ENCODE measurements at regions not wholly inside any gene's neighbourhood (a gene's known extent, or its start where the extent isn't known, plus 50 kb on each side); places are given as distances from the start of the nearest gene placed in this dataset.
A peak's percentile ranks its signal among the peaks of the same experiment; 100 is the strongest.
"Not testable (repeated sequence)": the region's sequence is repeated elsewhere in the genome, so short reads cannot be mapped to it uniquely, and the experiment has no call there.

- not testable (repeated sequence) for DNase-seq
Observed at GRCh38 chr4:127496875-127497274, 135.9 kb upstream of the INTU start.

DNA sequence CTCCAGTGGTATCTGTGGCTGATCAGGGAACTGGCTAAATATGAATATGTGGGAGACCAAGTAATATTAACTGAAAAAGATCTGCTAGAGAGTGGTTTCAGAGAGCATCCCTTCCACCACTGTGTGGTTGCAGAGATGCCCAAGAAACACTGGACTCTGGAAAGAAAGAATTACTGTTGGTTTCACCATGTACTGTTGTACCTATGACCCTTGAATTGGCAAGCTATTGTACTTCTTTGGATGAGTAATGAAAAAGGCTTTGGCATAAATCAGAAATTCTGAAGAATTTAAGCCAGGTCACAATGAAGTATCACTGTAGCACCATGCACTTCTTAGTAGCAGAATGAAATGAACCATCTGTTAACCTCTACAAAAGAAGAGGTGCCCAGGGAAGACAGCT lies 134.4 kb upstream of the INTU start:
- DNase-seq = no peak

- DNase-seq = no peak
Observed at GRCh38 chr4:127500242-127500641, 132.5 kb upstream of the INTU start.

DNA sequence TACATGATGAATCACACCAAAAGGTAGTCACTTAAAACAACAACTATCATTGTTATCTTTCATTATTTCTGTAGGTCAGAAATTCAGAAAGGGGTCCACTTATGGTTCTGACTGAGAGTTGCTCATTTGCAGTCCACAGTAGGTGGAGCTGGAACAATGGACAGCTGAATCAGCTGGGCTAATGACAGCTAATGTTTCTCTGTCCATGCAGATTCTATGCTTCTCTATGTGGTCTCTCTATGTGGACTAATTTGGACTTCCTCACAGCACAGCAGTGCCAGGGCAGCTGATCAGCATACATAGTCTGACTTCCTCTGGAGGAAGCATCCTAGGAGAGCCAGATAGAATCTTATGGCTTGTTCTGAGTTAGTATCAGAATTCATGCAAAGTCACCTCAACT lies 131.7 kb upstream of the INTU start:
- DNase-seq = no peak

DNA sequence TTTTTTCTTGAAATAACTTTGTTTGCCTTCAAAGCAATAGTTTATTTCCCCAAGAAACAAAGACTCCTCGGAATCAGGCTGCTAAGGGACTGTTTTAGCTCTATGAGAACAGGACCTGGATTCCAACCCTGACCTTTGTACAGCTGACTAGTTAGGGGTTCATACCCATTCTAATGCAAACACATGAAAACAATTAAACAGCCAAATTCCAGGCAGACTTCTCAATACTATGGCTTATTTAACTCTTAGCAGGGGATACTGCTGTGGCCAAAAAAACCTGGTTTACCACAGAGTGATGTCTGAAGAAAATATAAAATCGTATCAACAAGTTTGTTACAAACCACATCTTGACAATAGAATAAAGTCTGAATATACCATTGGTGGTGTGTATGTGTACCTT lies 129.6 kb upstream of the INTU start:
- DNase-seq = no peak

DNA sequence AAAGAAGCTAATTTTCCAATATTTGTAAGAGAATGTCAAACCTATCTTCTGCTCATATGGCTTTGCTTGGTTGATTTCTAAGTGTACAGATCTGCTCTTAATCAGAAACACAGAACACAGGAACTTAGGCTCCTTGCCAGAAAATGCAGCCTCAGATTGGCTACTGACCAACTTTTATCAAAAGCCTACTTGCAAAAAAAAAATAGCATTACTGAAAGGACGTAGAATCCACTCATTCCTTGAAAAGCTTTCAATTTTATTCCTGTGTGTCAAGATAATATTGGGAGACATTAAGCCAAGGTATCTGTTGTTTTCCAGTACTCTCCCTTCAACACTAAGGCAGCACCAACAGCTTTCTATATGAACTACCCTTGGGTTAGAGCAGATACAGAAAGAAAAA lies 127.6 kb upstream of the INTU start:
- DNase-seq = peak; percentile 37

GRCh38 chr4:127506283-127506682 lies 126.5 kb upstream of the INTU start:
- no peak for DNase-seq

DNA sequence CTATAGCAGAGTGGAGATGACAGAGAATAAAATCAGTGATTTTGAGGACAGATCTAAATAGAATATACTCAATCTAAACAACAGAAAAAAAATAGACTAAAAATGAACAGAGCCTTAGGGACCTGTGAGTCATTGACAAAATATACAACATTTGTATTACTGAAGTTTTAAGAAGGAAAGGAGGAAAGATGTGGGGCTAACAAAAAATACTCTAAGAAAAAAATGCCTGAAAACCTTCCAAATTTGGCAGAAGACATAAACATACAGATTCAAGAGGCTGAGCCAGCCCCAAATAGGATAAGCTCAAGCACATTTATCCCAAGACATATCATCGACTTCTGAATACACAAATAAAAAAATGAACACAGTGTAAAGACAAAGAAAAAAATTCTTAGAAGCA lies 123.6 kb upstream of the INTU start:
- DNase-seq = no peak

- DNase-seq = not testable (repeated sequence)
Observed at GRCh38 chr4:127512672-127513071, 120.1 kb upstream of the INTU start.

GRCh38 chr4:127515259-127515658 lies 117.5 kb upstream of the INTU start:
- DNase-seq = not testable (repeated sequence)

- no peak for DNase-seq
Observed at GRCh38 chr4:127518046-127518445, 114.7 kb upstream of the INTU start.

DNA sequence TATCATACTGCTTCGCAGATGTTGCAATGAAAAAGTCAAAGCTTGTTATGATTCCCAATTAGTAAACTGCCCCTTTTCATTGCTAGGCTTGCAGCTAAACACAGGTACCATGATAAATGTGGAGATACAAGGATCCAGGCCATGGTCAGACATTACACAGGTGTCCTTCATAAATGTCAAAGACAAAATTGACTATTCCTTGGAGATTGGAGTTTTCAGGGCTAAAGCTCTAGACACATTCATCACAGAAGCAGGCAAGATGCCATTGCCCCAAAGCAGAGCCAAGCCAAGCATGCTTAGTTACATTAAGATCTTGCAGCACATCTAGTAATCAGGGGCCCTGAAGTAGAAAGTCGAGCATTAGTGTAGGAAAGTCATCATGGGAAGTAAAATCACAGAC lies 111.3 kb upstream of the INTU start:
- DNase-seq = no peak

- no peak for DNase-seq
Observed at GRCh38 chr4:127523369-127523768, 109.4 kb upstream of the INTU start.

- DNase-seq = no peak
Observed at GRCh38 chr4:127525608-127526007, 107.1 kb upstream of the INTU start.

- no peak for DNase-seq
Observed at GRCh38 chr4:127528302-127528701, 104.5 kb upstream of the INTU start.

GRCh38 chr4:127529879-127530278 lies 102.9 kb upstream of the INTU start:
- DNase-seq = not testable (repeated sequence)

- peak; percentile 34 for DNase-seq
Observed at GRCh38 chr4:127533028-127533700, 99.6 kb upstream of the INTU start.

GRCh38 chr4:127534041-127534825 lies 98.5 kb upstream of the INTU start:
- DNase-seq = no peak

GRCh38 chr4:127538016-127538415 lies 94.7 kb upstream of the INTU start:
- no peak for DNase-seq

DNA sequence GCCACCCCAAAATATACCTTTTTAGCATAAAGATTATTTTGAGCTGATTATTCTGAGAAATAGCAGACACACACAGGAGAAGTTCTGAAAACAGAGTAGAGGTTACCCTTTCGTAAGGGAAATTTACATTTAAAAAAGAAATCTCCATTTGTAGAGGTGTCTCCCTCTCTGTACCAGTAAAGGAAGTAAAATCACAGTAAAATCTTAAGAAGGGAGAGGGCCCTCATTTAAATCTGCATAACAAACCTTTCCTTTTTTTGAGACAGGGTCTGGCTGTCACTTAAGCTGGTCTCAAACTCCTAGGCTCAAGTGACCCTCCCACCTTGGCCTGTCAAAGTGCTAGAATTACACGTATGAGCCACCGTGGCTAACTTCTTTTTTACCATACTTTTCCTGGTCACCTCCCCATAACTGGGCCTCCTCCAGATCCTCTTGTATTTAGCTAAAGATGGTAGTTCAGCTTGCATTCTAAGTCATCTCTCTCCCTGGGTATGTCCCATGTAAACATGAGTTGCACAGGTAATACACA lies 92.2 kb upstream of the INTU start:
- DNase-seq = no peak

GRCh38 chr4:127545271-127545670 lies 87.5 kb upstream of the INTU start:
- DNase-seq = no peak

GRCh38 chr4:127548990-127549925 lies 83.5 kb upstream of the INTU start:
- no peak for DNase-seq

All from left kidney (tissue), 1 donor.